ENCODE measurements at regions not wholly inside any gene's neighbourhood (a gene's known extent, or its start where the extent isn't known, plus 50 kb on each side); places are given as distances from the start of the nearest gene placed in this dataset.
A peak's percentile ranks its signal among the peaks of the same experiment; 100 is the strongest.

GRCh38 chr13:58302349-58302748 lies 670.8 kb downstream of the PCDH17 start:
- H3K27me3 ChIP-seq (ENCODE audit: control insufficient read depth in 1 of 2, insufficient read depth in 2 of 2, low read length in 2 of 2): no peaks in the 10 kb centered on the region
- ATAC-seq (ENCODE audit: poor library complexity) (no peak), DNase-seq (no peak)
- H3K4me3 ChIP-seq (ENCODE audit: low read length): no peak overlapping the region
- H3K36me3 Mint-ChIP-seq (ENCODE audit: low read depth): no peaks in the 10 kb centered on the region
- peaks cover 0 to 7% of the 10 kb centered on the region in 2 experiments for H3K9me3 ChIP-seq (ENCODE audit: control insufficient read depth in 1 of 2, insufficient read depth in 1 of 2, low read length in 2 of 2)
- no peaks in the 10 kb centered on the region for H3K4me1 ChIP-seq (ENCODE audit: insufficient read depth, low read length)
- H3K36me3 ChIP-seq (ENCODE audit: insufficient read depth, low read length): no peaks in the 10 kb centered on the region
- no peak overlapping the region for H3K4me3 Mint-ChIP-seq
- no peak for TF ChIP-seq CTCF (IDR thresholded peaks at IDR 0.05)
- no peak overlapping the region for H3K27ac Mint-ChIP-seq
- POLR2A ChIA-PET: no interaction called here
- intact Hi-C loops (cut with DNase I, micrococcal nuclease): no loop called here
- no peaks in the 10 kb centered on the region for H3K27me3 Mint-ChIP-seq
- H3K4me1 Mint-ChIP-seq (ENCODE audit: low read depth): no peaks in the 10 kb centered on the region
- H3K27ac ChIP-seq (ENCODE audit: low read depth in 1 of 2, low read length in 2 of 2): no peak overlapping the region
- no peaks in the 10 kb centered on the region for H3K9me3 Mint-ChIP-seq
- CTCF ChIA-PET: no interaction called here

- H3K27me3 Mint-ChIP-seq: no peaks in the 10 kb centered on the region
- CTCF ChIA-PET: no interaction called here
- no peak for TF ChIP-seq CTCF (IDR thresholded peaks at IDR 0.05)
Observed at GRCh38 chr13:58306062-58306461, 674.5 kb downstream of the PCDH17 start.

GRCh38 chr13:58313219-58313618 lies 681.7 kb downstream of the PCDH17 start:
- Mint-ChIP-seq H3K27ac (no peak overlapping the region), H3K4me3 (no peak overlapping the region), H3K4me1 (ENCODE audit: low read depth) (no peaks in the 10 kb centered on the region), H3K27me3 (no peaks in the 10 kb centered on the region), H3K36me3 (ENCODE audit: low read depth) (no peaks in the 10 kb centered on the region), H3K9me3 (peaks cover 7% of the 10 kb centered on the region)
- no peak for TF ChIP-seq CTCF (IDR thresholded peaks at IDR 0.05)
- CTCF ChIA-PET: no interaction called here
- ATAC-seq (ENCODE audit: poor library complexity) (no peak), DNase-seq (peak in 1 of 14 experiments; percentile 1)
- intact Hi-C loops (cut with DNase I, micrococcal nuclease): no loop called here
- Histone ChIP-seq H3K4me3 (ENCODE audit: low read length) (no peak overlapping the region), H3K4me1 (ENCODE audit: insufficient read depth, low read length) (no peaks in the 10 kb centered on the region), H3K27ac (ENCODE audit: low read depth in 1 of 2, low read length in 2 of 2) (no peak overlapping the region), H3K36me3 (ENCODE audit: insufficient read depth, low read length) (no peaks in the 10 kb centered on the region), H3K27me3 (ENCODE audit: control insufficient read depth in 1 of 2, insufficient read depth in 2 of 2, low read length in 2 of 2) (no peaks in the 10 kb centered on the region), H3K9me3 (ENCODE audit: control insufficient read depth in 1 of 2, insufficient read depth in 1 of 2, low read length in 2 of 2) (peaks cover 0 to 1% of the 10 kb centered on the region in 2 experiments)
- POLR2A ChIA-PET: no interaction called here

More at GRCh38 chr13:58306062-58306461, 674.5 kb downstream of the PCDH17 start:
- DNase-seq (no peak), ATAC-seq (ENCODE audit: poor library complexity) (no peak)
- Histone ChIP-seq H3K9me3 (ENCODE audit: control insufficient read depth in 1 of 2, insufficient read depth in 1 of 2, low read length in 2 of 2) (peaks cover 0 to 7% of the 10 kb centered on the region in 2 experiments), H3K36me3 (ENCODE audit: insufficient read depth, low read length) (no peaks in the 10 kb centered on the region), H3K27me3 (ENCODE audit: control insufficient read depth in 1 of 2, insufficient read depth in 2 of 2, low read length in 2 of 2) (no peaks in the 10 kb centered on the region), H3K4me1 (ENCODE audit: insufficient read depth, low read length) (no peaks in the 10 kb centered on the region), H3K27ac (ENCODE audit: low read depth in 1 of 2, low read length in 2 of 2) (no peak overlapping the region), H3K4me3 (ENCODE audit: low read length) (no peak overlapping the region)
- POLR2A ChIA-PET: no interaction called here
- H3K9me3 Mint-ChIP-seq: peaks cover 5% of the 10 kb centered on the region
- intact Hi-C loops (cut with DNase I, micrococcal nuclease): no loop called here
- H3K4me3 Mint-ChIP-seq: no peak overlapping the region
- H3K4me1 Mint-ChIP-seq (ENCODE audit: low read depth): no peaks in the 10 kb centered on the region
- no peaks in the 10 kb centered on the region for H3K36me3 Mint-ChIP-seq (ENCODE audit: low read depth)
- no peak overlapping the region for H3K27ac Mint-ChIP-seq

Measured in CD4-positive, alpha-beta T cell (primary cell).